GM13977 (cell line): ENCODE measurements at regions not wholly inside any gene's neighbourhood (a gene's known extent, or its start where the extent isn't known, plus 50 kb on each side); places are given as distances from the start of the nearest gene placed in this dataset.

ENCODE experiments used
- DNase-seq: peaks from one replicate; pipeline ENCODE4 v3.0.0; 2012; ENCODE audit warnings: low spot score
- CTCF ChIP-seq: IDR thresholded peaks from 2 replicates; pipeline ENCODE4 v1.5.1; 2012; ENCODE audit warnings: mild to moderate bottlenecking, control low read depth; ENCODE audit not compliant: insufficient read depth; ENCODE audit errors: extremely low read depth, missing control alignments
- in situ Hi-C: fragments of 300-500 bp; cut with MboI; formaldehyde crosslinking; loops from one replicate; pipeline ENCODE4 v1.12.0; 2022; ENCODE audit warnings: low sequenced_read_pairs, low pct_unique_long_range_greater_than_20kb, mixed read lengths, inconsistent platforms; ENCODE audit not compliant: unreplicated experiment

GRCh38 chr9:23447944-23448343 lies 378.1 kb downstream of the ELAVL2 start:
- DNase-seq = no peak
- no peak for TF ChIP-seq CTCF
- in situ Hi-C loops = no loop called here

GRCh38 chr9:23451802-23452418 lies 374.1 kb downstream of the ELAVL2 start:
- no peak for DNase-seq
- in situ Hi-C loops = no loop called here
- no peak for TF ChIP-seq CTCF

- in situ Hi-C loops = no loop called here
- no peak for TF ChIP-seq CTCF
- no peak for DNase-seq
Measured at GRCh38 chr9:23464275-23464674, 361.8 kb downstream of the ELAVL2 start.

GRCh38 chr9:23467276-23467675 lies 358.8 kb downstream of the ELAVL2 start:
- no peak for DNase-seq
- in situ Hi-C loops = no loop called here
- TF ChIP-seq CTCF = no peak

- in situ Hi-C loops = loop anchor here (25.0 kb wide), 1 partner anchor 341 kb away; no protein-coding TSS in a partner anchor
- TF ChIP-seq CTCF = no peak
- no peak for DNase-seq
Measured at GRCh38 chr9:23477908-23478307, 348.1 kb downstream of the ELAVL2 start.

GRCh38 chr9:23483566-23483965 lies 342.5 kb downstream of the ELAVL2 start:
- no peak for DNase-seq
- no peak for TF ChIP-seq CTCF
- in situ Hi-C loops = loop anchor here (25.0 kb wide), 1 partner anchor 346 kb away; no protein-coding TSS in a partner anchor
